Anterior cingulate cortex (tissue), 58 donors: ENCODE measurements at regions not wholly inside any gene's neighbourhood (a gene's known extent, or its start where the extent isn't known, plus 50 kb on each side); places are given as distances from the start of the nearest gene placed in this dataset.

ENCODE experiments used
- DNase-seq, 58 donors: peaks; one replicate each; lab custom pipeline; 2025; lab: John Stamatoyannopoulos, UW

DNA sequence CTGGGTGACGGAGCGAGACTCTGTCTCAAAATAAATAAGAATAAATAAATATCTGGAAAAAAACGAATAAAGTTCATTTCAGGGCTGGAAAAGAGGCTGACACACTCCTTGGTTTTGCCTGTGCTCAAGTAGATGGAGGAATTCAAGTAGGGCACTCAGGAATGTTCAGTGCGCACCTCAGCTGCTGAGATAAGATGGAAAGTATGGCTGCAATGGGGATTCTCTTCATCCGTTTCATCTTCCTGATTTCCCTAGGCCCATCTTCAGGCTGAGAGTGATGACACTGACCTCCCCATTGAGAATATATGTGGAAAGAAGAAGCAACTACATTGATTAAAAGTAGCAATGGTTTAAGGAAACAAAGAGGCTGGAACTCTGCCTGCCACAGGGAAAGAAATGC, 130.5 kb upstream of the ZNF644 start:
- DNase-seq, result no peak

DNA sequence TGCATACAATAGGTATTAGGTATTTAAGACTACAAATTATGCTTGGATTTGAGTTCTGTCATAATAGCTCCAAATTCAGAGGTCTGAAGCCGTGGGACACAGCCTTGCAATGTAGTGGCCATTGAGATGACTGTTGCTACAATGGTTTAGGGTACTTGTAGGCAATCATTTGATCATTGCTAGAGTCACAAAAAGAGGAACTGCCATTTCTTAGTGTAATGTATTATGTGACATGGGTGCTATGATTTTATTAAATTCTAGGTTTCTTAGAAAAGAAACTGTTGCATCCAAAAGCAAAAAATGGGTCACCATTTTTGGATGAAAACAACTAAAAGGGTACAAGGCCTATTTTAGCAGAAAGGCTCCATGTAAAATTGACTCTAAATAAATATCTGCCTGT, 129.9 kb upstream of the ZNF644 start:
- DNase-seq, result no peak

DNA sequence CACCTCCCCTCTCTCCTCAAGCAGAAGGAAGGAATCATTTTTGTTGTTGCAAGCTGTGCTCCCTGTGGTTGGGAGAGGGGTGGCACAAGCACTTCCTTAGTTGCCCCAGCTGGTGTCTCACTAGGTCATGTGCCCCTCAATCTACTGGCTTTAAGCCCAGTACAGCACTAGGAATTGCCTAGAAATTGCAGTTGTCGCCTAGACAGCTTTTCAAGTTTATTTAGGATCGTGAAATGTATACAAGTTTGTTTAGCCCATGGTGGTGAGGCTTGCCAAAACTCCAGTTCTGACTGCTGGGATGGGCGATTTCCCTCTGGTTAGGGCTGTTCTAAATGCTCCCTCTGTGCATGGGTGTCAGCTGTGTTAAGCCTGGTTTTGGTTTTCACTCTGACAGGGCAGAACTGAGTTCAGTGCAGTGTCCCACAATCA, 126.8 kb upstream of the ZNF644 start:
- no peak for DNase-seq

DNA sequence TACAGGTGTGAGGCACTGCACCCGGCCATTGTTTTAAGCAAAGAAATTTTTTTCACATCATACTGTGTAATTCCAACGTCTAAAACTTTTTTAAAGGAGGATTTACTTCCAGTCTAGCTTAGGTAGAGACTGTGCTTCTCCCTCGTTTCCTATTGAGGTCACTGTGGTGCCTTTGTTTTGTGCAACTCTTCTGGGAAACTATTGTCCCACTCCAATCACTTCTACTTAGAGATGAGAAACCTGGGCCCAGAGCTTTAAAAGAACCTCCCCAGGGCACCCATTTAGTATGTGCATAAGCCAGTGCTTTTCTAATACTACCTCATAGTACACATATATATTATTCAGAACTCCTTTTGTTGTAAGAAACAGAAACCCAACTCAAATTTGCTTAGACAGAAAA, 120.0 kb upstream of the ZNF644 start:
- DNase-seq, result no peak

DNA sequence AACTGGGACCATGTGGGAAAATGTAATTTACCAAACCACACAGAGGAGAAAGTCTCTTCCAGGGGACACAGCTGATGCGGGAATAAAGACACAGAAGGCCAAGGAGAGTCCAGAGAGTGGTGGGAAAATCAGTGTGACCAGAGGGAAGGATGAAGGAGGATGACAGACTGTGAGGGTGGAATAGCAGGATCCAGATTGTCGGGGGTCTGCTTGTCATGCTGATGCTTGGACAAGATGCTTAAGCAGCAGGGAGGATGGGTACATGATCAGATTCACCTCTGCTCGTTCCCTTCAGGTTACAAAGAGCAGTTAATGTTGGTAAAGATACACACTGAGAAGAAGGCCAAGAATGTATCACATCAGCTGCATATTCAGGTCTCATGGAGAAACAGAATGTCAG, 117.1 kb upstream of the ZNF644 start:
- DNase-seq, result no peak

DNA sequence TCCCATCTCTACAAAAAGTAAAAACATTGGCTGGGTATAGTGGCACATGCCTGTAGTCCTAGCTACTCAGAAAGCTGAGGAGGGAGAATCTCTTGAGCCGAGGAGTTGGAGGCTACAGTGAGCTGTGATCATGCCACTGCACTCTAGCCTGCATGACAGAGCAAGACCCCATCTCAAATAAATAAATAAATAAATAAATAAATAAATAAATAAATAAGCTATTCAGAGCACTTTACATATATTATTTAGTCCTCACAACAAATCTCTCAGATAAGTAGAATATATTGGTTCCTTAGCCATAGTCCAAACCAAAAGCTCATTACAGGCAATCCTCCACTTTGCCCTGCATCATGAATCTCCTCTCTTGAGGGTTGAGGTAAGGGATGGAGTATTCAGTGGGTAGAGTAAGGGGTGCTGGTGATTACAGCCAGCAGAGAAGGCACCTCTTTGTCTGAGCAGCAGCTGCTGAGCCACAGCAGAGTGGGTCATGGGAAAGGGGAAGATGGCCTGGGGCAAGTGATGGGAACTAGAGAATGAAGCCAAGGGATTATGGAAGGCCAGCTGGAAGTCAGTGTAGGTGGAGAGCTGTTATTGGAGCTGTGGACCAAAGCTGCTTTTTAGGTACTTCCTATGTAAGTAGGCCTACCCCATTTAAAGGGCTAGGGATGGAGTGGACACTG, 115.5 kb upstream of the ZNF644 start:
- no peak for DNase-seq

DNA sequence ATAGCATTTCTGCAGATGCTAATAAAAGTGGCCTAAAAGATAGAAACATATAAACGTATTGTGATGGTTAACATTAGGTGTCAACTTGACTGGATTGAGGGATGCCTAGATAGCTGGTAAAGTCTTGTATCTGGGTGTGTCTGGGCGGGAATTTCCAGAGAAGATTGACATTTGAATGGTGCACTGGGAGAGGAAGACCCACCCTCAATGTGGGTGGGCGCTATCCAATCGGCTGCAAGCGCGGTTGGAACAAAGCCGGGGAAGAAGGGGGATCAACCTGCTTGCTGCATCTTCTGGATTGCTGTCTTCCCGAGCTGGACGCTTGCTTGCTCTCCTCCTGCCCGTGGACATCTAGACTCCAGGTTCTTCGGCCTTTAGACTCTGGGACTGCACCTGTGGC, 114.0 kb upstream of the ZNF644 start:
- DNase-seq, result no peak

DNA sequence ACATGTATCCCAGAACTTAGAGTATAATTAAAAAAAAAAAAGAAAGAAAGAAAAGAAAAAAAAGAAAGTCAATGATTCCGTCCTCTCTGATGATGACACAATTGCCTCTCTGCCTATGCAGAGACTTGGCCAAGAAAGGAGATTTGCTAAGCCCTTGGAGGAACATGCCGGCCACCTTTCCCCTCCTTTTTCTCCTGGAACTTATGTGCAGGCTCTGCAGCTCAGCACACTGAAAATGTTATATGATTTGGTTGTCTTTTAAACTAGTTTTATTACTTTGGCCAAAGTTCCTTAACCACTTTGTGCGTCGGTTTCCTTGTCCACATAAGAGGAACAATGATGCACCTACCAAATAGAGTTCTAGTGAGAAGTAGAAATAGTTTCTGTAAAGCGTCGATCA, 111.4 kb upstream of the ZNF644 start:
- DNase-seq, result no peak

DNA sequence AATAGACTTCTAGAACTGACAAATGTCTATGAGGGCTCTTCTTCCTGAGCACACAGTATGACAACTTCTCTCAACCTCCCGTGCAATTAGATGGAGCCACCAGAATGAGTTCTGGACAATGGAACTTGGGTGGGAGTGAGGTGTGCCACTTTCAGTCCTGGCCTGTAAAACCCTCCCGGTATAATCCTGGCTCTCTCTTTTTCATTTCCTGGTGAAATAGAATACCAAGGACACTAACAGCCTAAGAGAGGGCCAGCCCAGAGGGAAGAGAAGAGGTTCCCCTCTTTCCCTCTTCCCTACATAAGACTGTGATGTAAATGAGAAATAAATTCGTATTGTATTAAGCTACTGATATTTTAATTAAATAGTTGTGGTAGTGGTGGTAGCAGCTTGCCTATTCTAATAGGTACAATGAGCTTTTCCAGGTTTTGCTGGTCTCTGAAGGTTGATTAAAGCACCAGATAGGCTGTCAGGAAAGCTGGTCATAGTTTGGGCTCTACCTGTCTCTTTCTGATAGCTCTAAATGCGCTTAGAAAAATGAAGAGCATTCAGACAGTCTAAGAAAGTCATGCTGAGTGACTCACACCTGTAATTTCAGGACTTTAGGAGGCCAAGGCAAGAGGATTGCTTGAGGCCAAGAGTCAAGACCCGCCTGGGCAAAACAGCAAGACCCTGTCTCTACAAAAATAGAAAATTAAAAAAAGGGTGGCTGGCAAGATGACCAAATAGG, 108.6 kb upstream of the ZNF644 start:
- DNase-seq, result no peak

DNA sequence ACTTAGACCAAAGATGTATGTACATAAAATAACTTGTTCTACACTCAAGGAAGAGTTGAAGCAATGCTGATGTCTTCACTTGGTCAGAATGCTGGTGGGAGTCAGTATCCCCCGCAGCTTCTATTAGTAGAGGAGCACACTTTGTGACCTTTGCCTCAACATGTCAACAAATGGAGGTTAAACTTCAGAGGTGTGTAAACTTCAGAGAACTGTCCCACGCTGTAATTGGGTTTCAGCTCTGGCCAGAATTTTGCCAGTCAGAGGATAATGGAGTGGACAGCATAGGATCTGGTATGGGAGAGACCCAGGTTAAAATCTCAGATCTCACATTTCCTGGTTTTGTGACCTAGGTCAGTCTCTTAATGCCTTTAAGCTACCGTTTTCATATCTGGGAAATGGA, 107.6 kb upstream of the ZNF644 start:
- DNase-seq, result no peak

DNA sequence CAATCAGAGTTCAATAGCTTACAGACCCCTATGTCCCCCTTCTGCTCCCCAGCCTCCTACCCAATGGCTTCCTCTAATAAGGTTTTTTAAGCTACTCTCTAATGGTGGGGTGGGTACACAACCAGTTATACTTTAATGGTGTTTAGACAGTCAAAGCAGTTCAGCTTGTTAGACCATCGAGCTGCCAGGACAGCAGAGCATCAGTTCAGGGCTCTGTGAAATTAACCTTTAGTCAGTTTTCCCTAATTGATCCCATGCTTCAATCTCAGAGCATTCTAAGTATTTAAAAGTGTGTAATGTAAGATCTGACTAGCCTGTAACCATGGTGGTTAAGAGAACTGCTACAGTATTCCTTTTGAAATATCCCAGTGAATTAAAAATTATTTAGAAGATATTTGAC, 107.2 kb upstream of the ZNF644 start:
- DNase-seq, result no peak

DNA sequence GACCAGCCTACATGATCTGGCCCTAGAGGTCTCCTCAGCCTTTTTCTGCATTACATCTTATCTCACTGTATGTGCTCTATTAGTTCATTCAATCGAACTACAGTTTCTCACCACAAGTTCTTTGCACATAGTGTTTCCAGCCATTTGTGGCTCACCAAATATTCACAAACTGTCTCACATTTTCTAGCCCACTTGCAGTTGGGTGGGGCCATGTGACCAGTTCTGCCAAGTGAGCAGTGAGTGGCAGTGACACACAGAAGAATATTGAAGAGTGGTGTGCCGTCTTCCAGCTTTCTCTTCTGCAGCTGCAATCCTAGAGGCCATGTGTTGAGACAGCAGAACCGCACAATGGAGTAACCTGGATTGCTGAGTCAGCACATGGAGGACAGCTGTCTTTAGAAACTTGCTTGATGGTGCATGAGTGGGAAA, 103.2 kb upstream of the ZNF644 start:
- peak in 1 of 58 donors; percentile 0 for DNase-seq

DNA sequence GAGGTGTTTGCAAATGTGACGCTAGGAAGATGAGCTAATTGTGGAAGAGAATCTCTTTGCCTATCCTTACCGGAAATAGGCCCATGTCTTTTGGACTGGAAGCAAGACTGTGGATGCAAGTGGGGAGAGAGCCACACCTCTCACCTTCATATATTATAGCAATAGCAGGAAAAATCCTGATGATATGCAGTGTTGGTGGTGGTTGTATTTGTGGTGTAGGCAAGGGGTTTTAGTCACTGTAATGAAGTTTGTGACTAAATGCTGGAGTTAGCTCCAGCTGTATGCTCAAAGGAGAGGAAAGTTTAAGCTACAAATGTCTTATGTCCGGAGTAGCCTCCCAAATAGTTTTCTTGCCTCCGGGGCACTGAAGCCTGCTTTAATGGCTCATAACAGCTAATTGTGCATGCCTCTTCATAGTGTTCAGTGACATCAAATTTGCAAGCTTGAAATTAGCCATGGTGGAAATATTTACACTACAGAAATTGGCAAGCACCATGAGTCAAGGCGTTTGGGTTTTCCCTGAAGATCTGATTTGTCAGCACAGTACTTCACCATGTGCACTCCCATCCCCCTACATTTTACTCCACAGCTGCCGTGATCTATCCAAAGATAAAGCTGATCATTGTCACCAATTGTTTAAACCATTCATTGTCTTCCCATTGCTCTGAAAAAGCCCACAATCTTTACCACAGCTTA, 102.6 kb upstream of the ZNF644 start:
- no peak for DNase-seq

DNA sequence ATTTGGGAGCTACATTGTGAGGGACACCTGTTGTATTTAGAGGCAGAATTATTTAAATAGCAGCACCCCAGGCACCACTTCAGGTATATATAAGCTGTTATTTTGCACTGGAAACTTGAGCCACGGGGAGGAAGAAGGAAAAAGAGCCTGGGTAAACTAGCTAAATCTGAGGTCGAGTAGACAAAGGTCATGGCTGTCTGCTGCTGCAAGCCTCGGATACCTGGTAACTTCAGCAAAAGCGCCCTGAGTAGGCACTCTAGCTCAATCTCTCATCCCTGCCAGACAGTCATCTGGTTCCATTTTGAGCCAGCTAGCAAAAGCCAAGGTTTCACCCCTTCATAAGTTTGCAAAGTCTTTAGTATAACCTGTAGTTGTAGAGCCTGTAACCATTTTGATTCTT, 101.9 kb upstream of the ZNF644 start:
- no peak for DNase-seq

DNA sequence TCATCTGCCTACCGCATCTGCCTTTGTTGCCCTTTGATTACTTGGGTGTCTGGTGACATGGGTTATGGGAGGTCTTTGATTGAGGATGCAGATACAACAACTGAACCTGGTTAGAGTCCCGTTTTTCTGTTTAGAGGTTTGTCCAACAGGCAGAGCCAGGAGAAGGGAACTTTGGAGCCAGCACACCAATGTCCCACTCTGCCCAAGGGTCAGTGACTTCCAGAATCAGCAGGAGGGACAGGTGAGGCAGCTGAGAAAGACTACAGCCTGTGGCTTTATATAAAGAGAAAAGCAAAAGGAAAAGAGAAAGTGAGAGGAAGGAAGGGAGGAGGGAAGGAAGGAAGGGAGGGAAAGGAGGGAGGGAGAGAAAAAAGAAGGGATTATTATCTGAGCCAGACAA, 101.5 kb upstream of the ZNF644 start:
- no peak for DNase-seq

DNA sequence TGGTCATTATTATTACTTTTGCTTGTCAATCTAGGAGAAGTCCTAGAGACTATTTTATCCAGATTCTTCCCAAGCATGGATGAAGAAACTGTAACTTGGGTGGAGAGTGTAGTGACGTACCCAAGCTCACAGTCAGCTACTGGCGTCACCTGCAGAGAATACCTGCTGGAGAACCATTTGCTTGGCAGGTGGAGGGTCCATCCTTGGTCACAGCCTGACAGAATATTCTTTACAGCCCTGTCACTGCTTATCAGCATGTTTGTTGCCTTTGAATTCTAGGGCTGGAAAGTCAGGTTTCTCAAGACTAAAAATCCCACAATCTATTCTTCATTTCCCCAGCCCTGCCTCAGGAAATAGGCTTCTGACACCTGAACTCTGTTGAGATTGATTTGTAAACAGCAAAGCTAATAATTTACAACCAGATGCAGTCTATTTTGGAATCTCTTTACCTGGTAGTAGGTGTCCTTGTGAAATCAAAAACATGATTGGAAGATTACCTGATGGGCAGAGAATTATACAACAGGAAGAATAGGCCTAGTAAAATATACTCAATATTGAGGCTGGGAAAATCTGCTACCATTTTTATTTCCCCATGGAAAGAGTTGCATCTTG, 100.4 kb upstream of the ZNF644 start:
- DNase-seq, result no peak

DNA sequence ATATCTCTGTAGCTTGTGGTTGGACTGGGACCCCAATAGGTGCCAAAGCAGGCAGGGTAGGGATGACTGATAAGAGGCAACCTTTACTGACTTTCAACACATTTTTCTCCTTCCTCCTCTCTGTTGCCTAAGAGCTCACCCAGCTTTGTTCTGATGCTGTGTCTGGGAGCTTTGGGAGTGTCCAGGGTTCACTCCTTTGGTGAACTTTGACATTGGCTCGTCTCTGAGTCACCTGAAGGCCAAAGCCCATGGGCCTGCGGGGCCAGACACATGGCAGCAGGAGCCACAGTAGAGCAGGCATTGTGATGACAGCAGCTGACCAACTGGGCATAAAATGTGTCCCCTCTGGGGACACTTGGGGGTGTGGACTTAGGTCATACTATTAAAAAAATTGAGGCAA, 99.5 kb upstream of the ZNF644 start:
- DNase-seq, result no peak

DNA sequence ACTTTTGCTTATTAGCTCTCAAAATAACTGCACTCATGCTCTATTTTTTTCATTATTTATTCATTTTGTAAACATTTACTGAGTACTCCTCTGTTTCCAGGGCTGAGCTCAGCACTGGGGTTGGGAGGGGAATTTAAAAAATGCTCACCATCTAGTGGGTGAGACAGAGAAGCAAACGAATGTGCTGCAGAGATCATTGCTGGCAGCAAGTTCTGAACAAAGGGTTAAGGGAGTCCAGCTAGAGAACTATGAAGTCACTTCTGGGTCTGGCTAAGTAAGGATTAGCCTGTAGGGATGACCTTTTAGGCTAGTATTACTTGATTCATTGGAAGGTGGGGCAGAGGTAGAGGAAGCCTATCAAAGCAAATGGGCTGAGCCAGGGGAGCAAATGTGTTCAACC, 99.1 kb upstream of the ZNF644 start:
- no peak for DNase-seq

DNA sequence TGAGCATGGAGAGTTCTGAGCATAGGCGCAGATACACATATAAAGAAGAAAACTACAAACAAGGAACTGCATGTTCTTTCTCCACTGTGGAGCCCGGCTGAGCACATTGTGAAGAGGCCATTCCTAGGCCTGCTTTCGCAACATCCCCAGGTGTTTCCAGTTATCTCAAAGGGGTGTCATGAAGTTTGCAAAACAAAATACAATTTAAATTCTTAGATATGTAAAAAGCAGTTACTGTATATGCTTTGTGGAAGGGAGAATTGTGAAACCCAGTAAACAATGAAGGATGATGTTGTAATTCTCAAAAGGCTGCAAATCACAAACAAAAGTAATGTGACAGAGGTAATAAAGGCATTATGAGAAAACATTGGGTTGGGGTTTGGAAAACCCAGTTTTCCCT, 98.6 kb upstream of the ZNF644 start:
- DNase-seq, result no peak

DNA sequence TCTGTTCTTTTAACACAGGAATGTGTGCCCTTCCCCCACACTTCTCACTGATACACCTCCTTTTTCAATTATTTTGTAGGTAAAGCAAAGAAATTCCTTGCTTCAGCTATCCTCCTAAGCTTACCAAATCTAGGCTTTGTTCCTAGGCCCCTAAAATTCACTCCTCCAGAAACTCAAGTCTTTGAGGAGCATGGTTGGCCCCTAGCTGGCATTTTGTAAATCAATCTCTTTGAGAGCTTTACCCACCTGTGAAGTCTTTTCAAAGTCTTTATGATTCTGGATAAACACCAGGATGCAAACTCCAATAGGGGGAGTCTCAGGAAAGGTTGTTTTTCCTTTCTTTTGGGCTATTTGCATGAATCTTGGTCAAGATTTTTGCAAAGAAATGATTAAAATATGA, 82.9 kb upstream of the ZNF644 start:
- DNase-seq, result no peak

DNA sequence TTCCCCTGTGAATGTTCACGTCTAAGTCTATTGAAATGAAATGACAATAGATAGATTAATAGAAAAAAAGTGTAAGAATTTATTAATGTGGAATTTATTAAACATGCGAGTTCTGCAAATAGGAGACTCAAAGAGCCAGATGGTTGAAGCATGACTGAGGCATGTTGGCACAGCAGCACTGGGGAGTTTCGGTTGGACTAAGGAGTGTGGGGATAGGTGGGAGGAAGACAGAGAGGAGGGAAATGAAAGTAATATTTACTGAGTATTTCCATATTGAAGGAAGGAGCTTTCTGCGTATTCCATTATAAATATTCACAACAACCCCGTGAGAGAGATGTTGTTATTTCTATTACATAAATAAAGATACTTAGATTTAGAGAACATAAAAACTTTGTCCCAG, 79.5 kb upstream of the ZNF644 start:
- DNase-seq, result no peak
